Liver (tissue), 8 donors: ENCODE measurements at regions not wholly inside any gene's neighbourhood (a gene's known extent, or its start where the extent isn't known, plus 50 kb on each side); places are given as distances from the start of the nearest gene placed in this dataset.
"Not testable (repeated sequence)": the region's sequence is repeated elsewhere in the genome, so short reads cannot be mapped to it uniquely, and the experiment has no call there.

Experiments
- DNase-seq: peaks from one replicate; pipeline ENCODE4 v3.0.0-alpha.2; 2017; ENCODE audit warnings: low spot score
- H3K27ac ChIP-seq, 2 donors: one replicate each; pipeline ENCODE4 v1.7.0; 2013; ENCODE audit warnings: inconsistent platforms in 2 of 2, low read length in 2 of 2, control low read depth in 1 of 2, low read depth in 1 of 2, mild to moderate bottlenecking in 1 of 2
- H3K27me3 ChIP-seq, 4 donors: one replicate each; pipeline versions ENCODE4 v1.6.1 to v1.7.0; 2013; ENCODE audit warnings: low read length in 3 of 4, inconsistent platforms in 1 of 4, mild to moderate bottlenecking in 1 of 4, moderate library complexity in 1 of 4; ENCODE audit not compliant: control insufficient read depth in 4 of 4, insufficient read depth in 4 of 4
- H3K36me3 ChIP-seq, 4 donors: one replicate each; pipeline versions ENCODE4 v1.6.1 to v1.7.0; 2013; ENCODE audit warnings: low read length in 3 of 4, mild to moderate bottlenecking in 3 of 4, low read depth in 1 of 4, moderate library complexity in 1 of 4; ENCODE audit not compliant: control insufficient read depth in 4 of 4, insufficient read depth in 3 of 4
- H3K4me1 ChIP-seq, 4 donors: one replicate each; pipeline versions ENCODE4 v1.6.1 to v1.7.0; 2013; ENCODE audit warnings: low read length in 3 of 4, mild to moderate bottlenecking in 3 of 4, moderate library complexity in 1 of 4; ENCODE audit not compliant: control insufficient read depth in 4 of 4, insufficient read depth in 4 of 4
- H3K4me3 ChIP-seq, 3 donors: one replicate each; pipeline versions ENCODE4 v1.6.1 to v1.7.0; 2013; ENCODE audit warnings: low read length in 3 of 3, control low read depth in 1 of 3, low read depth in 1 of 3, mild to moderate bottlenecking in 1 of 3
- H3K9ac ChIP-seq, 2 donors: one replicate each; pipeline ENCODE4 v1.7.0; 2013; ENCODE audit warnings: low read length in 2 of 2, mild to moderate bottlenecking in 2 of 2, moderate library complexity in 2 of 2, control low read depth in 1 of 2, low read depth in 1 of 2
- H3K9me3 ChIP-seq, 4 donors: one replicate each; pipeline versions ENCODE4 v1.6.1 to v1.7.0; 2013; ENCODE audit warnings: low read length in 3 of 4; ENCODE audit not compliant: control insufficient read depth in 4 of 4
- EGR1 ChIP-seq, 2 donors: IDR thresholded peaks; 2 replicates each; pipeline ENCODE4 v1.6.1; 2016 to 2018; ENCODE audit warnings: antibody characterized with exemption in 2 of 2, low read depth in 2 of 2
- FOXA1 ChIP-seq: IDR thresholded peaks from 2 replicates; pipeline ENCODE4 v1.6.1; 2016; ENCODE audit warnings: antibody characterized with exemption
- FOXA2 ChIP-seq: IDR thresholded peaks from 2 replicates; pipeline ENCODE4 v1.6.1; 2016; ENCODE audit warnings: antibody characterized with exemption
- GABPA ChIP-seq, 2 donors: IDR thresholded peaks in 1 of 2; conservative IDR thresholded peaks in 1 of 2; 2 replicates each; pipeline ENCODE4 v1.6.1; 2016; ENCODE audit warnings: antibody characterized with exemption in 2 of 2, mild to moderate bottlenecking in 1 of 2, moderate library complexity in 1 of 2
- HNF4A ChIP-seq, 2 donors: conservative IDR thresholded peaks; 2 replicates each; pipeline ENCODE4 v1.6.1; 2016; ENCODE audit warnings: antibody characterized with exemption in 2 of 2, mild to moderate bottlenecking in 2 of 2
- HNF4G ChIP-seq: IDR thresholded peaks from 2 replicates; pipeline ENCODE4 v1.6.1; 2016; ENCODE audit warnings: antibody characterized with exemption
- JUND ChIP-seq, 2 donors: IDR thresholded peaks; 2 replicates each; pipeline ENCODE4 v1.6.1; 2016; ENCODE audit warnings: antibody characterized with exemption in 2 of 2
- NR2F2 ChIP-seq: IDR thresholded peaks from 2 replicates; pipeline ENCODE4 v1.6.1; 2016; ENCODE audit warnings: antibody characterized with exemption
- RAD21 ChIP-seq, 2 donors: IDR thresholded peaks; 2 replicates each; pipeline ENCODE4 v1.6.1; 2016; ENCODE audit warnings: antibody characterized with exemption in 2 of 2, mild to moderate bottlenecking in 2 of 2
- RXRA ChIP-seq, 2 donors: IDR thresholded peaks; 2 replicates each; pipeline ENCODE4 v1.6.1; 2017 to 2018; ENCODE audit warnings: antibody characterized with exemption in 2 of 2, mild to moderate bottlenecking in 1 of 2
- SP1 ChIP-seq: IDR thresholded peaks from 2 replicates; pipeline ENCODE4 v1.6.1; 2018; ENCODE audit warnings: antibody characterized with exemption, mild to moderate bottlenecking
- TAF1 ChIP-seq: conservative IDR thresholded peaks from 2 replicates; pipeline ENCODE4 v1.6.1; 2016; ENCODE audit warnings: antibody characterized with exemption, mild to moderate bottlenecking
- YY1 ChIP-seq: IDR thresholded peaks from 2 replicates; pipeline ENCODE4 v1.6.1; 2016; ENCODE audit warnings: antibody characterized with exemption, mild to moderate bottlenecking
- WGBS: extraction: QIAGEN DNeasy Blood & Tissue Kit; methylation state at CpG from one replicate; pipeline ENCODE4 v1.1.7; 2013; 5-methylcytosine and 5-hydroxymethylcytosine counted together
- TF ChIP-seq, protein P1 (sequence below): IDR thresholded peaks from 2 replicates; pipeline ENCODE4 v1.6.1; 2016; ENCODE audit warnings: antibody characterized with exemption
- TF ChIP-seq, protein P2 (sequence below): IDR thresholded peaks from 2 replicates; pipeline ENCODE4 v1.6.1; 2016; ENCODE audit warnings: antibody characterized with exemption
- TF ChIP-seq, protein P3 (sequence below): IDR thresholded peaks from 2 replicates; pipeline ENCODE4 v1.6.1; 2016; ENCODE audit warnings: antibody characterized with exemption
- TF ChIP-seq, protein P4 (sequence below): fragments of 150-350 bp; IDR thresholded peaks from 2 replicates; pipeline ENCODE4 v1.5.1; 2017; ENCODE audit warnings: improper control_type of control experiment, low read depth, low read length; ENCODE audit not compliant: missing input control
- TF ChIP-seq, protein P5 (sequence below): IDR thresholded peaks from 2 replicates; pipeline ENCODE4 v1.6.1; 2016; ENCODE audit warnings: antibody characterized with exemption, mild to moderate bottlenecking
- donor health status: healthy.
- donor health status: healthy.
- donor health status: healthy.
- donor health status: healthy.
- donor health status: healthy.

DNA sequence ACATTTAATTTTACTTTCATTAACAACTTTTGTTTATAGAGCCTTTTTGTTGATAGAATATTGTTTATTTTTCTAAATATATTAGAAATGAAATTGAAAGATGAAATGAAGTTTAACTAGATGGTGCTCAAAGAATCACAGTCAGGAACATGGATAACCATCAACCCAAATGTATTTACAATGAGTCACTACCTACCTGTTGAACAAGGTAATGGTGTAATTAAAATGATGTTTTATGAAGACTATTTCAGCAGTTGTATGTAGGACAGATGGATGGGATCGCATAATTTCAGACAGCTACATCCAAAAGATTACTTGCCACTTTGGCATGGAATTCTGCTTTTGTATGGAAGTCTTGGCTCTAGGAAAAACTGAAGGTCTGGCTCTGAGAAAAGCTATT lies 403.6 kb upstream of the SLC10A2 start:
- Histone ChIP-seq H3K4me3 (no peak overlapping the region), H3K4me1 (no peaks in the 10 kb centered on the region), H3K36me3 (no peaks in the 10 kb centered on the region), H3K9me3 (no peaks in the 10 kb centered on the region), H3K27me3 (no peaks in the 10 kb centered on the region), H3K9ac (no peak overlapping the region), H3K27ac (no peak overlapping the region)
- 92% methylated on average over 1 of the region's 1 CpG for WGBS
- TF ChIP-seq, protein P1, sequence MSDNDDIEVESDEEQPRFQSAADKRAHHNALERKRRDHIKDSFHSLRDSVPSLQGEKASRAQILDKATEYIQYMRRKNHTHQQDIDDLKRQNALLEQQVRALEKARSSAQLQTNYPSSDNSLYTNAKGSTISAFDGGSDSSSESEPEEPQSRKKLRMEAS, result no peak
- TF ChIP-seq FOXA1 (no peak), SP1 (no peak), GABPA (IDR thresholded peaks at IDR 0.05 in 1 of 2, conservative IDR thresholded peaks at IDR 0.05 in 1 of 2) (no peak), EGR1 (IDR thresholded peaks at IDR 0.05; ENCODE audit: low read depth in 2 of 2) (no peak), YY1 (no peak), FOXA2 (no peak), RAD21 (IDR thresholded peaks at IDR 0.05) (no peak), TAF1 (no peak), JUND (IDR thresholded peaks at IDR 0.05) (no peak)
- TF ChIP-seq, protein P2, sequence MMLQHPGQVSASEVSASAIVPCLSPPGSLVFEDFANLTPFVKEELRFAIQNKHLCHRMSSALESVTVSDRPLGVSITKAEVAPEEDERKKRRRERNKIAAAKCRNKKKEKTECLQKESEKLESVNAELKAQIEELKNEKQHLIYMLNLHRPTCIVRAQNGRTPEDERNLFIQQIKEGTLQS, result no peak
- TF ChIP-seq, protein P3, sequence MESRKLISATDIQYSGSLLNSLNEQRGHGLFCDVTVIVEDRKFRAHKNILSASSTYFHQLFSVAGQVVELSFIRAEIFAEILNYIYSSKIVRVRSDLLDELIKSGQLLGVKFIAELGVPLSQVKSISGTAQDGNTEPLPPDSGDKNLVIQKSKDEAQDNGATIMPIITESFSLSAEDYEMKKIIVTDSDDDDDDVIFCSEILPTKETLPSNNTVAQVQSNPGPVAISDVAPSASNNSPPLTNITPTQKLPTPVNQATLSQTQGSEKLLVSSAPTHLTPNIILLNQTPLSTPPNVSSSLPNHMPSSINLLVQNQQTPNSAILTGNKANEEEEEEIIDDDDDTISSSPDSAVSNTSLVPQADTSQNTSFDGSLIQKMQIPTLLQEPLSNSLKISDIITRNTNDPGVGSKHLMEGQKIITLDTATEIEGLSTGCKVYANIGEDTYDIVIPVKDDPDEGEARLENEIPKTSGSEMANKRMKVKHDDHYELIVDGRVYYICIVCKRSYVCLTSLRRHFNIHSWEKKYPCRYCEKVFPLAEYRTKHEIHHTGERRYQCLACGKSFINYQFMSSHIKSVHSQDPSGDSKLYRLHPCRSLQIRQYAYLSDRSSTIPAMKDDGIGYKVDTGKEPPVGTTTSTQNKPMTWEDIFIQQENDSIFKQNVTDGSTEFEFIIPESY, result no peak
- TF ChIP-seq, protein P4, sequence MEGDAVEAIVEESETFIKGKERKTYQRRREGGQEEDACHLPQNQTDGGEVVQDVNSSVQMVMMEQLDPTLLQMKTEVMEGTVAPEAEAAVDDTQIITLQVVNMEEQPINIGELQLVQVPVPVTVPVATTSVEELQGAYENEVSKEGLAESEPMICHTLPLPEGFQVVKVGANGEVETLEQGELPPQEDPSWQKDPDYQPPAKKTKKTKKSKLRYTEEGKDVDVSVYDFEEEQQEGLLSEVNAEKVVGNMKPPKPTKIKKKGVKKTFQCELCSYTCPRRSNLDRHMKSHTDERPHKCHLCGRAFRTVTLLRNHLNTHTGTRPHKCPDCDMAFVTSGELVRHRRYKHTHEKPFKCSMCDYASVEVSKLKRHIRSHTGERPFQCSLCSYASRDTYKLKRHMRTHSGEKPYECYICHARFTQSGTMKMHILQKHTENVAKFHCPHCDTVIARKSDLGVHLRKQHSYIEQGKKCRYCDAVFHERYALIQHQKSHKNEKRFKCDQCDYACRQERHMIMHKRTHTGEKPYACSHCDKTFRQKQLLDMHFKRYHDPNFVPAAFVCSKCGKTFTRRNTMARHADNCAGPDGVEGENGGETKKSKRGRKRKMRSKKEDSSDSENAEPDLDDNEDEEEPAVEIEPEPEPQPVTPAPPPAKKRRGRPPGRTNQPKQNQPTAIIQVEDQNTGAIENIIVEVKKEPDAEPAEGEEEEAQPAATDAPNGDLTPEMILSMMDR, result no peak
- no peak for DNase-seq

DNA sequence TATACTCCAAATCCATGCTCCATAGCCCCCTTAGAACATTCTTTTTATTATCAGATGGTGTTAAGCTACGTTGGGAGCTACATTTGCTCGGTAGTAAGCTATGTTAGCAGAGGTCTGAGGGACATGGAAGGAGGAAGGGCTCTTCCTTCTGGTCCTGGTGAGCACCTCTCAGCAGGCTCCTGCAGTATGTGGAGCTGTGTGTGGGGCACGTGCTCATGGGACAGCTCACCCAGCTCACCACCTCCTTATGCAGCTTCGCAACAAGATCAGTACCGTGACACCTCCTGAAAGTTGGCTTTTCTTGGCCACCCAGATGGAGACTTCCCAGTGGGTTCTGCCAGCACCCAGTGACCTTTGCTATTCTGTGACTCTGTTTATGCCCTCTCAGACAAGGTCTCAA lies 400.5 kb upstream of the SLC10A2 start:
- no peaks in the 10 kb centered on the region for H3K9me3 ChIP-seq
- no peaks in the 10 kb centered on the region for H3K36me3 ChIP-seq
- TF ChIP-seq SP1, result no peak
- no peak for TF ChIP-seq EGR1 (IDR thresholded peaks at IDR 0.05; ENCODE audit: low read depth in 2 of 2)
- no peak for TF ChIP-seq RXRA (IDR thresholded peaks at IDR 0.05)
- no peak for TF ChIP-seq TAF1
- TF ChIP-seq, protein P2, result no peak
- TF ChIP-seq GABPA (IDR thresholded peaks at IDR 0.05 in 1 of 2, conservative IDR thresholded peaks at IDR 0.05 in 1 of 2), result no peak
- no peak for TF ChIP-seq RAD21 (IDR thresholded peaks at IDR 0.05)
- no peak for TF ChIP-seq JUND (IDR thresholded peaks at IDR 0.05)
- no peak for TF ChIP-seq FOXA1
- no peak for TF ChIP-seq HNF4G
- TF ChIP-seq, protein P5, sequence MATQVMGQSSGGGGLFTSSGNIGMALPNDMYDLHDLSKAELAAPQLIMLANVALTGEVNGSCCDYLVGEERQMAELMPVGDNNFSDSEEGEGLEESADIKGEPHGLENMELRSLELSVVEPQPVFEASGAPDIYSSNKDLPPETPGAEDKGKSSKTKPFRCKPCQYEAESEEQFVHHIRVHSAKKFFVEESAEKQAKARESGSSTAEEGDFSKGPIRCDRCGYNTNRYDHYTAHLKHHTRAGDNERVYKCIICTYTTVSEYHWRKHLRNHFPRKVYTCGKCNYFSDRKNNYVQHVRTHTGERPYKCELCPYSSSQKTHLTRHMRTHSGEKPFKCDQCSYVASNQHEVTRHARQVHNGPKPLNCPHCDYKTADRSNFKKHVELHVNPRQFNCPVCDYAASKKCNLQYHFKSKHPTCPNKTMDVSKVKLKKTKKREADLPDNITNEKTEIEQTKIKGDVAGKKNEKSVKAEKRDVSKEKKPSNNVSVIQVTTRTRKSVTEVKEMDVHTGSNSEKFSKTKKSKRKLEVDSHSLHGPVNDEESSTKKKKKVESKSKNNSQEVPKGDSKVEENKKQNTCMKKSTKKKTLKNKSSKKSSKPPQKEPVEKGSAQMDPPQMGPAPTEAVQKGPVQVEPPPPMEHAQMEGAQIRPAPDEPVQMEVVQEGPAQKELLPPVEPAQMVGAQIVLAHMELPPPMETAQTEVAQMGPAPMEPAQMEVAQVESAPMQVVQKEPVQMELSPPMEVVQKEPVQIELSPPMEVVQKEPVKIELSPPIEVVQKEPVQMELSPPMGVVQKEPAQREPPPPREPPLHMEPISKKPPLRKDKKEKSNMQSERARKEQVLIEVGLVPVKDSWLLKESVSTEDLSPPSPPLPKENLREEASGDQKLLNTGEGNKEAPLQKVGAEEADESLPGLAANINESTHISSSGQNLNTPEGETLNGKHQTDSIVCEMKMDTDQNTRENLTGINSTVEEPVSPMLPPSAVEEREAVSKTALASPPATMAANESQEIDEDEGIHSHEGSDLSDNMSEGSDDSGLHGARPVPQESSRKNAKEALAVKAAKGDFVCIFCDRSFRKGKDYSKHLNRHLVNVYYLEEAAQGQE, result no peak
- no peak for TF ChIP-seq HNF4A (conservative IDR thresholded peaks at IDR 0.05)
- TF ChIP-seq, protein P1, result no peak
- no peak for TF ChIP-seq YY1
- TF ChIP-seq FOXA2, result no peak
- no peak for TF ChIP-seq NR2F2
- TF ChIP-seq, protein P3, result no peak
- no peak overlapping the region for H3K27ac ChIP-seq
- H3K4me3 ChIP-seq, result no peak overlapping the region
- no peak overlapping the region for H3K9ac ChIP-seq
- no peaks in the 10 kb centered on the region for H3K27me3 ChIP-seq
- 80% methylated on average over 5 of the region's 5 CpGs for WGBS
- H3K4me1 ChIP-seq, result no peaks in the 10 kb centered on the region
- DNase-seq, result no peak

DNA sequence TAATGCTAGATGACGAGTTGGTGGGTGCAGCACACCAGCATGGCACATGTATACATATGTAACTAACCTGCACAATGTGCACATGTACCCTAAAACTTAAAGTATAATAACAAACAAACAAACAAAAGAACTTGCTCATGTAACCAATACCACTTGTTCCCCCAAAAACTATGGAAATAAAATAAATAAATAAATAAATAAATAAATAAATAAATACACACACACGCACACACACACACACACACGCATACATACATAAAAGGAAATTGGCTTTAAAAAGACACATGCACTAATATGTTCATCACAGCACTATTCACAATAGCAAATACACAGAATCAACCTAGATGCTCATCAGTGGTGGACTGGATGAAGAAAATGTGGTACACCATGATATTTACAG lies 394.0 kb upstream of the SLC10A2 start:
- not testable (repeated sequence) for H3K9me3 ChIP-seq, H3K9ac ChIP-seq, DNase-seq, H3K4me1 ChIP-seq, H3K27me3 ChIP-seq, H3K36me3 ChIP-seq, H3K4me3 ChIP-seq, H3K27ac ChIP-seq
- WGBS, result 67% methylated on average over 2 of the region's 3 CpGs
